ENCODE measurements at regions not wholly inside any gene's neighbourhood (a gene's known extent, or its start where the extent isn't known, plus 50 kb on each side); places are given as distances from the start of the nearest gene placed in this dataset.

GRCh38 chr2:220946552-220946951, 625.6 kb downstream of the EPHA4 start:
- no peak for ATAC-seq
- intact Hi-C loops (cut with micrococcal nuclease) = no loop called here
- DNase-seq = no peak

DNA sequence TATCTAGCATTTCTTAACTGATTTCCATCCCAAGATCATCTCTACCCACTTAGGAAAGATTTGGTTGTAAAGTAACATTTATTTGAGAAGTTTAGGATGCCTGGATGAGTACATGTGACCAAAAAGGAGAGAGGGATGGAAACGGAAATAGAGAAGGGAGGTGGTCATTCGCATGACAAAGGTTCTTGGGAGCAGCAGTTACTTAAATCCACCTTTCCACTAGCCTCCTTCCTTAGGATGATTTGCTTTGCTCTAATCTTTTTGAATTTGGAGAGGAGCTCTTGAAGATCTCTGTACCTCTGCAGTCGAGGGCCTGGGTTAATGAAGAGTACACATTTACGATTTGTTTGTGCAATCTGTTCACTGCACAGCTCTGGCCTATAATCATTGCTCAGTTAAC, 623.5 kb downstream of the EPHA4 start:
- no peak for ATAC-seq
- DNase-seq = no peak
- intact Hi-C loops (cut with micrococcal nuclease) = no loop called here

DNA sequence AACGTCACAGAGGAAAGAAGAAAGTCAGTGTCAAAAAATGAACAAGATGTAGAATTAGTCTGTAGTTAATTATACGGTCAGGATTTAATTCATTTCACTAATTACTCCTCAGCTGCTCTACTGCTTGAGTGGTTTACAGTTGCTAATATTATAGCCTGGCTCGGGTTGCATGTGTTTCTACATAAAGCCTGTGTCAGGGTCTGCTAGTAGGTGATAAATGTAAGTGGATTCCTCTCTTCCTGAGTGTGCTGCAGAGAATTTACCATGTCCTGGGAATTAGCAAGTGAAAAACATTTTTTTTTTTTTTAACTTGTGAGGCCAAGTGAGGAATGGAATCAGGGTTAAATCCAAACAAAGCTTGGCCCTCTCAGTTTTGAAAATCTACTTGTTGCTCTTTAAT, 622.6 kb downstream of the EPHA4 start:
- no peak for DNase-seq
- ATAC-seq = no peak
- intact Hi-C loops (cut with micrococcal nuclease) = no loop called here

GRCh38 chr2:220955776-220956175, 616.3 kb downstream of the EPHA4 start:
- intact Hi-C loops (cut with micrococcal nuclease) = no loop called here
- no peak for ATAC-seq
- no peak for DNase-seq

DNA sequence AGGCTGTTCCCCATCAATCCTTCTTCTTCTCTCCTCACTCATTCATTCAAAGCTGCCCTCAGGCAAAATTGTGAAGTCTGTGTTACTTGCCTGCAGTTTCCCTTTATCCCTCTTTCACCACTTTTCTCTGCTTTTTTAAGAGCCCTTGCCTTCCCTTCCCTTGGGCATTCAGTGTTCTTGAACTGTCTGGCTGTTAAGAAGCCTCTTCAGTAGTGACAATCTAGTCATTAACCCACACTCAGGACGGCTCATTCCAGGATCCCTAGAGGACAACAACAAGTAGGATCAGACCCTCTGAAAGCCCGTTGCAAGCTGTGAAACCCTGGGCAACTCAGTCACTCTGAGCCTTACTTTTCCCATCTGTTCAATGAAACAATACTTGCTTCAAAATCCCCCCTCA, 615.7 kb downstream of the EPHA4 start:
- intact Hi-C loops (cut with micrococcal nuclease) = no loop called here
- DNase-seq = no peak
- ATAC-seq = no peak

DNA sequence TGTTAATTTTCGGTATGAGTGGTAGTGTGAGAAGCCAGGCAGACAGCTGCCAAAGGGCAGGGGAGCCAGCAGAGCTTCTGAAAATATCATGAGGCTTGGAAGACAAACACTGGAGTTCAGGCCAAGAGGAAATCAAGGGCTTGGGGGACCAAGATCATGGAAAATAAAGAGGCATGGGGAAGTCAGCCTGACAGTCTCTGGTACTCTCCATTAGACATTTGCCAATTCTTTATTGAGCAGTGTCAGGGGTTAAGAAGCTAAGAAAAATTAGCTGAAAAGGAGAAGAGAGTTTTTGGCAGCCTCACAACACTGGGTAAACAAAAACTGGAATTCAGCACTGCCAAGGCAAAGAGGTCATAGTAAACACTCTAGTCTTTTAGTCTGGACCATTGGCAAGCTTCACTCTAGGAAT, 612.7 kb downstream of the EPHA4 start:
- intact Hi-C loops (cut with micrococcal nuclease) = no loop called here
- DNase-seq (peak; percentile 57), ATAC-seq (peak; percentile 91)

DNA sequence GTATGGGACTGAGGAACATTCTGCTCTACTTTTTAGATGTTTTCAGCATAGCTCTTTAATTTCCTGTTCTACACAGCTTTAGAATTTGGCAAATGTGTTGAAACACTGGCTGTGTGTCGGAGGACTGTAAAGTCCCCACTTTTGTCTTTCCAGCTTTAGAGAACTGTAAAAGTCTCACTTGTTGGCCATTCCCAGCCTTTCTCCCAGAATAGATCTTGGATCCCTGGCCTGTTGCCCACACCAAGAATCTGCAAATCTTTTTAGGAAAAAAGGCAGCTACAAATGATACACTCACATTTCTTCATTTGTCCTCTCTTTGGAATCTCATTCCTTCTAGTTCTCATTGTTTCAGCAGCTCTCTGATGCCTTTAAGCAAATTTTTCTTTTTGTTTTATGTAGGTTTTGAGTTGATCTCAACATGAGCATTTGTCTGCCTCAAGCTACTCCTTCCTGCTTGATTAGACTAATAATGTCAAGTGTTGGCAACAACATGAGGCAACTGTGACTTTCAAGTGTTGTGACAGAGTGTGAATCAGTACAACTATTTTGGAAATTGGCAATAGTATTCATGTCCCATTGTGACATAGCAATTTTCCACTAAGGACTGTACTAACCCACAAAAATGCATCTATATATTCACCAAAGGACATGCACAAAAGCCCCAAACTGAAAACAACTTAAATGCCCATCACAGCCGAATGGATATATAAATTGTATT, 610.8 kb downstream of the EPHA4 start:
- ATAC-seq = no peak
- intact Hi-C loops (cut with micrococcal nuclease) = no loop called here
- DNase-seq = no peak

DNA sequence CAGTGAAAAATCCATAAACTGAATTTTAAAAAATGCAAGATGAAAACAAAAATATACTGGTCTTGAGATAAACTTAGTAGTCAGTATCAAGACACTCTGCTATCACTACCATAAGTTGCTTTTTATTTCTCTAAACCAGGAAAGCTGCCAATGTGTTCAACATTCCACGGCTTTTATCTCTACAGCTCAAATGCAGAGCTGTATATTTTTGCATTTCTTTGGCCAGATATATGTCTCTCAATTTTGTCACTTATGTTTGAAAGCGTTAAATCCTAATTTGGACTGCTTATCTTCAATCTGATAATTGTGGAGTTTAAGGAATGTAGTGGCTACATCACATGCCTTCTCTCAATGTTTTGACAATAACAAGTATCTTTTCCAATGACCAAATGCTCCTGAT, 609.5 kb downstream of the EPHA4 start:
- intact Hi-C loops (cut with micrococcal nuclease) = no loop called here
- ATAC-seq = no peak

GRCh38 chr2:220963076-220963475, 609.0 kb downstream of the EPHA4 start:
- no peak for ATAC-seq

More for the DNA sequence above, 609.5 kb downstream of the EPHA4 start:
- no peak for DNase-seq

GRCh38 chr2:220963930-220964329, 608.2 kb downstream of the EPHA4 start:
- no peak for ATAC-seq
- DNase-seq = no peak
- intact Hi-C loops (cut with micrococcal nuclease) = no loop called here

More at GRCh38 chr2:220963076-220963475, 609.0 kb downstream of the EPHA4 start:
- DNase-seq = no peak
- intact Hi-C loops (cut with micrococcal nuclease) = no loop called here

DNA sequence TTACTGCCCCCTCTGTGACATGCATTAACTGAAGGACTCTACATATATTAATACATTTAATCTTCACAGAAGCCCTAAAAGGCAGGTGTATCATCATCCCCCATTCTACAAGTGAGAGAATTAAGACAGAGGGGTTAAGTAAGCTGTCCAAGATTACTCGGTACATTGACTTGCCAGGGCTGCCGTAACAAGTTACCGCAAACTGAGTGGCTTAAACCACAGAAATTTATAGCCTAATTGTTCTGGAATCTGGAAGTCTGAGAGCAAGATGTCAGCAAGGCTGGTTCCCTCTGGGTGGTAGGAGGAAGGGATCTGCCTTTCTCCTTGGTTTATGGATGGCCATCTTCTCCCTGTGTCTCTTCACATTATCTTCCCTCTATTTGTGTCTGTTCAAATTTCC, 605.5 kb downstream of the EPHA4 start:
- DNase-seq = no peak
- ATAC-seq = no peak
- intact Hi-C loops (cut with micrococcal nuclease) = no loop called here

DNA sequence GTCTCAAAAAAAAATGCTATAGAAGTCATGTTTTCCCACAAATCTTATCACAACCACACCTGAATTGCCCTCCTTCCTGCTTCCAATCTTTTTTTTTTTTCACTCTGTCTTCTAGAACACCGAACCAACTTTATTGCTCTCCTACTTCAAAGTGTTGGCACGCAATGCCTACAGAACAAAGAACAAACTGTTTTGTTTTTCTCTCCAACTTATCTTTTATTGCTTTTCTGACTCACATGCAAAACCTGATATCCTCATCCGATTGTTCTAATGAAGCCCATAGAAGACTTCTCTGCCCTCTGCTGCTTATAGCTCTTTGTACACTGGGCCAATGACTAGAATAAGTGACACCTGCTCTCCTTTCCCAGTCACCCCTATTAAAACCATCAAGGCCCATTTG, 602.8 kb downstream of the EPHA4 start:
- DNase-seq (no peak), ATAC-seq (no peak)
- intact Hi-C loops (cut with micrococcal nuclease) = no loop called here

DNA sequence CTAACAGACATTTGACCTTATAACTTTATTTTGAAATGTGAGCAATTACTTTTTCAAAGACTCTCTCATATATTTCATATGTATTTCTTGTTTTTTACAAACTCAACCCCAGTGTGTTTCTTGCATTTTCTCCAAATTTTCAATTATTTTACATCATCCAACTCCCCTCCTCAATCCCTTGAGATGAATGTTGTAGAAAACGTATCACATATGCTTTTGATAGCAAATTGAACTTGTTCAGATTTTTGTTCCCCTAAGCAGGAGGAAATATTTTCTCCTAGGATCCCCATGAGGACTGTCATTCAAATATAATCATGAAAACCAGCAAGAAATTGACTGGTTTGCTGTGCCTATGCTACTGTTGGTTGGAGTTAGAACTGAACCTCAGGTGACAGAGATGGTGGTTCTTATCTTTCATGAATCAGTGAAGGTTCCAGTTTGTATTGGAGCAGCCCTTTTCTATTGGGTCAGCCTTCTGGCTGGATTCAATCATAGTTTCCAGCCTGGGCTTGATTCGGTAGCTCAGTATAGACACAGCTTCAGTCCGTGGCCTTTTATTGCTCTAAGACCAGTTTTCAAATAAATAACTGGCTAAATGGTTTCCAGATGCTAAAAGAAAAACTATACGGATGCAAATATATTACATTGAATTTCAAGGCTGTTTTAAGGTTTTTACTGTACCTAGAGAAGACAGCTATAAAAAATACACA, 591.0 kb downstream of the EPHA4 start:
- intact Hi-C loops (cut with micrococcal nuclease) = no loop called here
- ATAC-seq (no peak), DNase-seq (no peak)

DNA sequence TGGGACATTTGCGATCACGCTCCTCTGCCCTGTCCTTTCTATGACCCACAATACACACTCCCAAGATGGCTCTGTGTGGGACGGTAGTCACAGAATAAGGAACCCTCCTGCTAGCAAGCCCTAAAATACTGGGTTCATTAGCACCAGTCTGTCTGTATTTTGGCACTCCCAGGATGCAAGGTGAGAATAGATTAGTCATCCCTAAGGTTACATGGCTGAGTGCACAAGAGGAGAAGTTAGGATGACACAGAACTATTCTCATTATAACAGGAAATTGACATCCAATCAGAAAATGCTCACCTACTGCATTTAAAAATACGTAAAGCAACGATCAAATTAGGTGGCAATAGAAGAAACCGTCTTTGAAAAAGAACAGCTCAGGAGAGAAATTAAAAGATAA, 590.2 kb downstream of the EPHA4 start:
- DNase-seq = no peak
- intact Hi-C loops (cut with micrococcal nuclease) = no loop called here
- ATAC-seq = no peak

DNA sequence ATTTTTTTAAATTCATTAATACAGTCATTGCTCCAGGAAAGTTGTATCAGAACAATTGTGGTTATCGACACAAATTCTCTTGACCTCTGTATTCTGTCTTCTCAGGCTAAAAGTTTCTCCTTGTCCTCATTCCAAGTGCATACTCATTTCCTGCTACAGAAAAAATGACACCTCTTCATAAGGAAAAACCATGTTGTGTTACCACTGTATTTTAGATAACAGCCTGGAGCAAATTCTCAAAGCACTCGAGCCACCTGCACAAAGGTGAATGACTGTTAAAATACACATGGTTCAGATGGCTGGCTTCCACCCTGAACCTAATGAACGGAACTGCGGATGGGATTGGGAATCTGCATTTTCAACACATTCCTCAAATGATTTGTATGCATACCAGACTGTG, 586.5 kb downstream of the EPHA4 start:
- DNase-seq (no peak), ATAC-seq (no peak)
- intact Hi-C loops (cut with micrococcal nuclease) = no loop called here

GRCh38 chr2:220987839-220988238, 584.3 kb downstream of the EPHA4 start:
- intact Hi-C loops (cut with micrococcal nuclease) = no loop called here
- ATAC-seq (no peak), DNase-seq (no peak)

- DNase-seq = no peak
- intact Hi-C loops (cut with micrococcal nuclease) = no loop called here
- ATAC-seq = no peak
These were observed 580.1 kb downstream of the EPHA4 start for GRCh38 chr2:220991972-220992371.

DNA sequence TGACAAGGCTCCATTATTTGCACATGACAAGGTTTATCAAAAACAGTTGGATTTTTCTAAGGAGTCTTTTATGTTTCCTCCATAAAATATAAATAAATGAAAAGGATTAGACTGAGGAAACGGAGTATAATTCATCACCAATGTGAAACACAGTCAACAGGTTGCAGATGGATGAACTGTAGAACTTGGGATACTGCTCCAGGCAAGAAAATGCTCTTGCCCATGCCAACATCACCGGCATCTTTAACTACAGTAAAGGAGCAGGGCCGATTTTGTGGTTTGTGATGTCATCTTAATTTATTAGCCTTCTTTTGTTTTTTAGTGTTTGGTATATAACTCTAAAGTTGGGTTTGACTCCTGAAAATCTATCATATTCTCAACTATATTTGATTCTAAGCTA, 577.3 kb downstream of the EPHA4 start:
- ATAC-seq (no peak), DNase-seq (no peak)
- intact Hi-C loops (cut with micrococcal nuclease) = no loop called here

GRCh38 chr2:220995581-220995980, 576.5 kb downstream of the EPHA4 start:
- no peak for DNase-seq
- ATAC-seq = peak; percentile 34
- intact Hi-C loops (cut with micrococcal nuclease) = no loop called here

DNA sequence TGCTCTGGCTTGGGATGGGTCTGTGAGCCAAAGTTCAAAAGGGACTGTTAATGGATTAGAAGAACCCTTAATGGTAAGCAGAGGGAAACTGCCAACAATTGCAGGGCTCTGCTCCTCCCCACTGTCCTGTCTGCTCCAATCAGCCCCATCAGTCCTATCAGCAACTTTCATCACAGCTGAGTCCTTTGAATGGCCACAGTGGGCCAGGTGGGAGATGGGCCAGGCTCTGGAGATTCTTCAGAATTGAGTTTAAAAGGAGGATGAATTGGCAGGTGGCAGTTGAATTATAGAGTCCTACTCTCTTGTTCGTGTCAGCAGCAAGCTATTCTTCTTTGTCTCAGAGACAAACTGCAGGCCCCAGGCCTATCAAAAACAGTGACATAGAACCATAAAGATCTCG, 573.9 kb downstream of the EPHA4 start:
- intact Hi-C loops (cut with micrococcal nuclease) = no loop called here
- DNase-seq = no peak
- no peak for ATAC-seq

DNA sequence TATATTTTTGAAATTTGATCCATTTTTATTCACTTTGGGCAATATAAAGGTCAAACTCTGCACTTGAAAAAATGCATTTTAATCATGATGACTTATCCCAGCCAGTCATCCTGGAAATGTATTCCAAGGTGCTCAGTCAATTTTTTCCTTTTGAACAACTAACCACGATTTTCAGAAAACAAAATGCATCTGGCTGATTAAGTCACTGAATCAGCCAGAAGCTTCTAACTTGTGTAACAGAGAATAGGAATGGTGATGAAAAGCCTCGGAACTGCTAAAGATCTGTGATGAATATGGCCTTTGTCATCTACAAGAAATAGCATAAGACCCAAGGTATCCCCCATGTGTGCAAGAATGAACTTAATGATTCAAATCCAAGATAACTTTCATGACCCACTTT, 572.7 kb downstream of the EPHA4 start:
- DNase-seq (no peak), ATAC-seq (no peak)
- intact Hi-C loops (cut with micrococcal nuclease) = no loop called here

Data from left ventricle myocardium superior (tissue), 1 donor.